A673 (cell line): ENCODE measurements at regions not wholly inside any gene's neighbourhood (a gene's known extent, or its start where the extent isn't known, plus 50 kb on each side); places are given as distances from the start of the nearest gene placed in this dataset.

Experiments
- BruUV-seq: library from RNA; stranded (reverse); fragments of 400-500 nt; replicated peaks from 2 replicates; lab custom pipeline; 2021; lab: Mats Ljungman, UMichigan
- CTCF ChIA-PET: fragments of 300-600 bp; sonication (Branson Sonifier 250); formaldehyde crosslinking; loops from one replicate; lab custom pipeline; 2022; ENCODE audit warnings: antibody characterized with exemption; lab: Charles Lee
- POLR2A ChIA-PET: fragments of 300-600 bp; sonication (Branson Sonifier 250); formaldehyde crosslinking; loops from one replicate; lab custom pipeline; 2022; ENCODE audit warnings: antibody characterized with exemption; ENCODE audit not compliant: low non-redundant PET; lab: Charles Lee
- DNase-seq: peaks from one replicate; pipeline ENCODE4 v3.0.0-alpha.2; 2015; ENCODE audit warnings: low spot score
- H3K27ac ChIP-seq: fragments of 200-600 bp; sonication (generic); 2 replicates; pipeline ENCODE4 v1.5.1; 2016; ENCODE audit warnings: mixed run types, low read depth, mild to moderate bottlenecking, mixed read lengths, antibody characterized with exemption, low read length; ENCODE audit not compliant: poor library complexity, severe bottlenecking
- H3K27me3 ChIP-seq: fragments of 200-600 bp; sonication (generic); replicated peaks from 2 replicates; pipeline ENCODE4 v1.6.1; 2017; ENCODE audit warnings: mixed run types, low read depth, mild to moderate bottlenecking, mixed read lengths, antibody characterized with exemption, low read length; ENCODE audit not compliant: insufficient read depth, poor library complexity
- H3K36me3 ChIP-seq: fragments of 200-600 bp; sonication (generic); 2 replicates; pipeline ENCODE4 v1.6.1; 2016; ENCODE audit warnings: mixed run types, mild to moderate bottlenecking, mixed read lengths, antibody characterized with exemption, low read length; ENCODE audit not compliant: insufficient read depth, poor library complexity, severe bottlenecking
- H3K4me1 ChIP-seq: fragments of 200-600 bp; sonication (generic); 2 replicates; pipeline ENCODE4 v1.6.1; 2017; ENCODE audit warnings: mixed run types, mild to moderate bottlenecking, mixed read lengths, antibody characterized with exemption, low read length; ENCODE audit not compliant: insufficient read depth, poor library complexity, severe bottlenecking
- H3K4me3 ChIP-seq: fragments of 200-600 bp; sonication (generic); 2 replicates; pipeline ENCODE4 v1.5.1; 2016; ENCODE audit warnings: low read depth, mixed run types, mild to moderate bottlenecking, mixed read lengths, low read length; ENCODE audit not compliant: poor library complexity, severe bottlenecking
- H3K9me3 ChIP-seq: fragments of 200-600 bp; sonication (generic); 2 replicates; pipeline ENCODE4 v1.6.1; 2016; ENCODE audit warnings: mixed run types, low read depth, mild to moderate bottlenecking, mixed read lengths, antibody characterized with exemption, low read length; ENCODE audit not compliant: poor library complexity, severe bottlenecking
- EZH2 ChIP-seq: fragments of 200-600 bp; sonication (generic); IDR thresholded peaks from 2 replicates; pipeline ENCODE4 v1.6.1; 2017; ENCODE audit warnings: borderline replicate concordance, low read depth, mild to moderate bottlenecking, mixed read lengths, antibody characterized with exemption, low read length; ENCODE audit not compliant: poor library complexity, severe bottlenecking
- intact Hi-C: fragments of 100-400 bp; cut with micrococcal nuclease; formaldehyde crosslinking; loops from one replicate; pipeline ENCODE4 v1.10.0; 2022; ENCODE audit not compliant: unreplicated experiment
- TF ChIP-seq, protein P1 (sequence below): fragments of 300-800, 200-600 bp; sonication (generic); conservative IDR thresholded peaks from 2 replicates; pipeline ENCODE4 v1.5.1; 2017; ENCODE audit warnings: low read depth, mild to moderate bottlenecking, antibody characterized with exemption, low read length, moderate library complexity, mixed read lengths

DNA sequence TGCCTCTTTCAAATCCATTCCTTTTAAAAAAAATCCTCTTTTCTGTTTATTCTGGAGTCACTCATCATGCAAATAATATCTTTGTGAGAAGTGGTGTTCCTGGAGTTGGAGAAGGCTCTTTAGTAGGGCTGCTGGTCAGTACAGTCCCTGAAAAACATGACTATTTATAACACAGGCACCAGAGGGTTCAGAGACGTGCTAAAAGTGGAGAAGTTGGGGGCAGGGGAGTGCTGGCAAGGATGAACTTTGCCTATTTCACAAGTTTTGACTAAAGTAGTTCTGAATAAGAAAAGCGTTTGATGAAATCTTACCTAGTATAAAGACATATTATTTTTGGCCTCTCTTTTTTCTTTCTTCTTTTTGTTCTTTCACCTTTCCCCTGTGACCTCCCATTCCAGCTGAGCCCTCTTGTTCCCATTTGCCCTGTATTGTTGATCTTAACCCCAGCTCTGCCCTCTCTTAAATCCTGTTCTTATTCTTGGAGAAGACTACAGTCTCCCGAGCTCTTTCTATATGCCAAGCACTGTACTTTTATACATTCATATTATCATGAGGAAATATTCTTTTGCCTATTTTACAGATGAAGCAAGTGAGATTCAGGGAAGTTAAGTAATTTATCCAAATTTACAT lies 129.1 kb downstream of the TM9SF2 start:
- Histone ChIP-seq H3K9me3 (no peaks in the 10 kb centered on the region), H3K27me3 (no peaks in the 10 kb centered on the region), H3K4me3 (no peak overlapping the region), H3K4me1 (peaks cover 25% of the 10 kb centered on the region), H3K36me3 (no peaks in the 10 kb centered on the region), H3K27ac (no peak overlapping the region)
- no peak for DNase-seq
- intact Hi-C loops: no loop called here
- POLR2A ChIA-PET: no interaction called here
- CTCF ChIA-PET: no interaction called here
- TF ChIP-seq EZH2: no peak
- TF ChIP-seq, protein P1, sequence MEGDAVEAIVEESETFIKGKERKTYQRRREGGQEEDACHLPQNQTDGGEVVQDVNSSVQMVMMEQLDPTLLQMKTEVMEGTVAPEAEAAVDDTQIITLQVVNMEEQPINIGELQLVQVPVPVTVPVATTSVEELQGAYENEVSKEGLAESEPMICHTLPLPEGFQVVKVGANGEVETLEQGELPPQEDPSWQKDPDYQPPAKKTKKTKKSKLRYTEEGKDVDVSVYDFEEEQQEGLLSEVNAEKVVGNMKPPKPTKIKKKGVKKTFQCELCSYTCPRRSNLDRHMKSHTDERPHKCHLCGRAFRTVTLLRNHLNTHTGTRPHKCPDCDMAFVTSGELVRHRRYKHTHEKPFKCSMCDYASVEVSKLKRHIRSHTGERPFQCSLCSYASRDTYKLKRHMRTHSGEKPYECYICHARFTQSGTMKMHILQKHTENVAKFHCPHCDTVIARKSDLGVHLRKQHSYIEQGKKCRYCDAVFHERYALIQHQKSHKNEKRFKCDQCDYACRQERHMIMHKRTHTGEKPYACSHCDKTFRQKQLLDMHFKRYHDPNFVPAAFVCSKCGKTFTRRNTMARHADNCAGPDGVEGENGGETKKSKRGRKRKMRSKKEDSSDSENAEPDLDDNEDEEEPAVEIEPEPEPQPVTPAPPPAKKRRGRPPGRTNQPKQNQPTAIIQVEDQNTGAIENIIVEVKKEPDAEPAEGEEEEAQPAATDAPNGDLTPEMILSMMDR: no peak
- no TSS peak for BruUV-seq

DNA sequence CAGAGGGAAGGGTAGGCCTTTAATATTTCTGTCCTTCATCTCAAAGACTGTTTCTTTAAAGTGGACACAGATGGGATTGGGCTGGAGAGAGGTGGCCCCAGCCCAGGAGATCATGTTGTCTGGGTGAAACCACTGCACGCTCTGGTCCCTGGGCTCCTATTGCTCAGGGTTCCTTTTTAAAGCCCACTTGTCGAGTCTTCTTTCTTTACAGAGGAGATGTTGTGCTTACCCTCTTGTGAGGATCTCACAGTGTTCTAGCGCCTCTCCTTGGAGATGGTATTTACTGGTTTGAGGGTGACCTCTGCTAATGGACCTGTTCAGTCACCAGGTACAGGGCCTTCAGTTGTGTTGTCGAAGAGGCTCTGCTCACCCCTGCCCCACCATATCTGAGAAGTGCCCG lies 128.4 kb downstream of the TM9SF2 start:
- peaks cover 25% of the 10 kb centered on the region for H3K4me1 ChIP-seq
- CTCF ChIA-PET: no interaction called here
- DNase-seq: no peak
- intact Hi-C loops: no loop called here
- TF ChIP-seq EZH2: no peak
- TF ChIP-seq, protein P1: no peak
- POLR2A ChIA-PET: no interaction called here
- H3K27ac ChIP-seq: no peak overlapping the region
- no peaks in the 10 kb centered on the region for H3K36me3 ChIP-seq
- H3K4me3 ChIP-seq: no peak overlapping the region
- no peaks in the 10 kb centered on the region for H3K9me3 ChIP-seq
- no peaks in the 10 kb centered on the region for H3K27me3 ChIP-seq
- no TSS peak for BruUV-seq

DNA sequence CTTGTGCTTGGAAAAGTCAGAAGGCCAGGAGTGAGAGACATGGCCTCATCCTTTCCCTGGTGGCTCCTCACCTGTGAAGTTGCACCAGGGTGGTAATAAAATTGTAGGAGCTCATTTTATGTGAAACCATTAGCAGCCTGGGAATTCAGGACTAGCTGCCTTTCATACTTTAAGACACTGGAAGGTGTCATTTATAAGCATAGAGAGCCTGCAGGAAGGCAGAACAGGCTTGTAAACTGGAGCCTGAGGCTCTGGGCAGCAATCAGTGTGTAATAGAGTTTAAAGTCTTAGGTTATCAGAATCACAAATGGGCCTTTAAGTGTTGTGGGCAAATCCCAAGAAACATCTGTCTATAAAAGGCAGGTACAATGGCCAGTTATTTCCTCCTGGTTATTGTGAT lies 127.2 kb downstream of the TM9SF2 start:
- H3K27me3 ChIP-seq: no peaks in the 10 kb centered on the region
- no peak overlapping the region for H3K27ac ChIP-seq
- intact Hi-C loops: no loop called here
- H3K9me3 ChIP-seq: no peaks in the 10 kb centered on the region
- no peak for DNase-seq
- POLR2A ChIA-PET: no interaction called here
- no TSS peak for BruUV-seq
- H3K4me3 ChIP-seq: no peak overlapping the region
- peaks cover 25% of the 10 kb centered on the region for H3K4me1 ChIP-seq
- CTCF ChIA-PET: no interaction called here
- no peaks in the 10 kb centered on the region for H3K36me3 ChIP-seq
- TF ChIP-seq EZH2: no peak
- TF ChIP-seq, protein P1: no peak
